PC-3 (cell line): ENCODE measurements at regions not wholly inside any gene's neighbourhood (a gene's known extent, or its start where the extent isn't known, plus 50 kb on each side); places are given as distances from the start of the nearest gene placed in this dataset.

Experiments
- ATAC-seq: fragments of 200-7000 bp; cut with Tn5 transposase; 2 replicates; pipeline ENCODE4 v1.9.1; 2020; ENCODE audit warnings: mild to moderate bottlenecking, moderate library complexity
- BruUV-seq: library from RNA; stranded (reverse); fragments of 400-500 nt; replicated peaks from 2 replicates; lab custom pipeline; 2021; lab: Mats Ljungman, UMichigan
- CTCF ChIA-PET: fragments of 300-600 bp; sonication (Branson Sonifier 250); formaldehyde crosslinking; loops from one replicate; lab custom pipeline; 2022; ENCODE audit warnings: antibody characterized with exemption; lab: Charles Lee
- POLR2A ChIA-PET: fragments of 300-600 bp; sonication (Branson Sonifier 250); formaldehyde crosslinking; loops from one replicate; lab custom pipeline; 2022; ENCODE audit warnings: antibody characterized with exemption; ENCODE audit not compliant: unreplicated experiment; lab: Charles Lee
- DNase-seq: peaks from one replicate; pipeline ENCODE4 v3.0.0-alpha.2; 2015
- H2AFZ ChIP-seq: fragments of 300-600 bp; sonication (generic); 2 replicates; pipeline ENCODE4 v1.6.0; 2016; ENCODE audit warnings: antibody characterized with exemption, low read length
- H3F3A ChIP-seq: fragments of 300-600 bp; sonication (generic); one replicate; pipeline ENCODE4 v1.6.0; 2017; ENCODE audit warnings: antibody characterized with exemption, low read length, control low read depth, mild to moderate bottlenecking; ENCODE audit not compliant: unreplicated experiment
- H3K27ac ChIP-seq: fragments of 300-600 bp; sonication (generic); 2 replicates; pipeline ENCODE4 v1.5.1; 2016; ENCODE audit warnings: mild to moderate bottlenecking, low read length
- H3K27me3 ChIP-seq: fragments of 300-600 bp; sonication (generic); 2 replicates; pipeline ENCODE4 v1.6.1; 2016; ENCODE audit warnings: low read length, mixed read lengths
- H3K36me3 ChIP-seq: fragments of 300-600 bp; sonication (generic); 2 replicates; pipeline ENCODE4 v1.6.1; 2016; ENCODE audit warnings: low read depth, mixed run types, low read length, mixed read lengths
- H3K4me1 ChIP-seq: fragments of 300-600 bp; sonication (generic); 2 replicates; pipeline ENCODE4 v1.5.1; 2016; ENCODE audit warnings: low read length; ENCODE audit not compliant: insufficient read depth
- H3K4me2 ChIP-seq: fragments of 300-600 bp; sonication (generic); 2 replicates; pipeline ENCODE4 v1.6.0; 2016; ENCODE audit warnings: low read length
- H3K4me3 ChIP-seq: fragments of 300-600 bp; sonication (generic); 2 replicates; pipeline ENCODE4 v1.5.1; 2016; ENCODE audit warnings: mild to moderate bottlenecking, low read length, mixed read lengths
- H3K79me2 ChIP-seq: fragments of 300-600 bp; sonication (generic); 2 replicates; pipeline ENCODE4 v1.6.1; 2017; ENCODE audit warnings: low read length, mixed read lengths
- H3K9ac ChIP-seq: fragments of 300-600 bp; sonication (generic); 2 replicates; pipeline ENCODE4 v1.6.0; 2016; ENCODE audit warnings: mild to moderate bottlenecking, low read length
- H3K9me2 ChIP-seq: fragments of 300-600 bp; sonication (generic); replicated peaks from 2 replicates; pipeline ENCODE4 v1.6.1; 2016; ENCODE audit warnings: mixed run types, low read length, mixed read lengths
- H3K9me3 ChIP-seq: fragments of 300-600 bp; sonication (generic); 2 replicates; pipeline ENCODE4 v1.6.1; 2016; ENCODE audit warnings: low read length, mixed read lengths
- H4K20me1 ChIP-seq: fragments of 300-600 bp; sonication (generic); 2 replicates; pipeline ENCODE4 v1.6.1; 2016; ENCODE audit warnings: low read length, mixed read lengths
- CTCF ChIP-seq: fragments of 300-600 bp; sonication (generic); conservative IDR thresholded peaks from 2 replicates; pipeline ENCODE4 v1.5.1; 2017; ENCODE audit warnings: antibody characterized with exemption, low read depth, mild to moderate bottlenecking, low read length
- EZH2 ChIP-seq: fragments of 300-600 bp; sonication (generic); IDR thresholded peaks from one replicate; pipeline ENCODE4 v1.6.1; 2017; ENCODE audit warnings: antibody characterized with exemption, mild to moderate bottlenecking, low read length; ENCODE audit not compliant: unreplicated experiment
- EZH2phosphoT487 ChIP-seq: fragments of 300-600 bp; sonication (generic); IDR thresholded peaks from 2 replicates; pipeline ENCODE4 v1.6.1; 2018; ENCODE audit warnings: mild to moderate bottlenecking, antibody characterized with exemption, low read length, borderline replicate concordance
- intact Hi-C: fragments of 100-400 bp; cut with micrococcal nuclease; formaldehyde crosslinking; loops from 2 replicates; pipeline ENCODE4 v1.9.0; 2023

GRCh38 chrX:137654481-137654880, 88.6 kb downstream of the ZIC3 start:
- no peak for DNase-seq
- H3K4me1 ChIP-seq = no peaks in the 10 kb centered on the region
- POLR2A ChIA-PET = no interaction called here
- H3K27me3 ChIP-seq = no peaks in the 10 kb centered on the region
- no peak for TF ChIP-seq CTCF
- no peak for TF ChIP-seq EZH2phosphoT487
- no peak for TF ChIP-seq EZH2
- ATAC-seq = no peak
- no peak overlapping the region for H3K27ac ChIP-seq
- H3K9me3 ChIP-seq = no peaks in the 10 kb centered on the region
- H3K9ac ChIP-seq = no peak overlapping the region
- CTCF ChIA-PET = no interaction called here
- intact Hi-C loops = no loop called here
- BruUV-seq = no TSS peak
- no peaks in the 10 kb centered on the region for H3K9me2 ChIP-seq
- no peaks in the 10 kb centered on the region for H3F3A ChIP-seq
- no peaks in the 10 kb centered on the region for H3K79me2 ChIP-seq
- H3K4me3 ChIP-seq = no peak overlapping the region
- H2AFZ ChIP-seq = no peak overlapping the region
- H3K36me3 ChIP-seq = no peaks in the 10 kb centered on the region
- H3K4me2 ChIP-seq = no peak overlapping the region
- no peaks in the 10 kb centered on the region for H4K20me1 ChIP-seq

- Histone ChIP-seq H4K20me1 (no peaks in the 10 kb centered on the region), H3K4me2 (no peak overlapping the region), H3K4me3 (no peak overlapping the region), H3K79me2 (no peaks in the 10 kb centered on the region), H3K36me3 (no peaks in the 10 kb centered on the region), H3K9ac (no peak overlapping the region), H3K9me2 (no peaks in the 10 kb centered on the region), H3F3A (no peaks in the 10 kb centered on the region), H2AFZ (no peak overlapping the region), H3K9me3 (no peaks in the 10 kb centered on the region), H3K27me3 (no peaks in the 10 kb centered on the region), H3K4me1 (no peaks in the 10 kb centered on the region), H3K27ac (no peak overlapping the region)
- DNase-seq = no peak
- ChIA-PET CTCF (no interaction called here), POLR2A (no interaction called here)
- ATAC-seq = no peak
- intact Hi-C loops = no loop called here
- BruUV-seq = no TSS peak
- no peak for TF ChIP-seq CTCF
- TF ChIP-seq EZH2 = no peak
- TF ChIP-seq EZH2phosphoT487 = no peak
Measured at GRCh38 chrX:137667776-137668175, 101.8 kb downstream of the ZIC3 start.

- no peak overlapping the region for H3K4me2 ChIP-seq
- intact Hi-C loops = no loop called here
- H3K9me3 ChIP-seq = no peaks in the 10 kb centered on the region
- H3K9ac ChIP-seq = no peak overlapping the region
- no peaks in the 10 kb centered on the region for H3K79me2 ChIP-seq
- no peak for ATAC-seq
- H3K27ac ChIP-seq = no peak overlapping the region
- H4K20me1 ChIP-seq = no peaks in the 10 kb centered on the region
- no peak overlapping the region for H2AFZ ChIP-seq
- ChIA-PET POLR2A (no interaction called here), CTCF (no interaction called here)
- no peaks in the 10 kb centered on the region for H3K36me3 ChIP-seq
- H3K4me1 ChIP-seq = no peaks in the 10 kb centered on the region
- no peak for DNase-seq
- H3F3A ChIP-seq = no peaks in the 10 kb centered on the region
- no TSS peak for BruUV-seq
- no peaks in the 10 kb centered on the region for H3K27me3 ChIP-seq
- H3K9me2 ChIP-seq = no peaks in the 10 kb centered on the region
- no peak for TF ChIP-seq EZH2phosphoT487
- no peak overlapping the region for H3K4me3 ChIP-seq
Measured at GRCh38 chrX:137684591-137684990, 118.7 kb downstream of the ZIC3 start.
